SK-N-SH (cell line): ENCODE measurements at regions not wholly inside any gene's neighbourhood (a gene's known extent, or its start where the extent isn't known, plus 50 kb on each side); places are given as distances from the start of the nearest gene placed in this dataset.
A peak's percentile ranks its signal among the peaks of the same experiment; 100 is the strongest.

ENCODE experiments used
- CTCF ChIA-PET: fragments of 300-600, 350-600 bp; formaldehyde crosslinking; extraction: SDS; loops from one replicate; lab custom pipeline; 2021; lab: Yijun Ruan, JAX
- POLR2A ChIA-PET: fragments of 350-600 bp; sonication (Branson Sonifier 250); formaldehyde crosslinking; extraction: SDS; loops from one replicate; lab custom pipeline; 2020; ENCODE audit warnings: antibody characterized with exemption, inconsistent platforms; lab: Yijun Ruan, JAX
- DNase-seq: peaks from one replicate; pipeline ENCODE4 v3.0.0; 2012
- H2AFZ ChIP-seq: fragments of 200-600 bp; sonication (generic); 2 replicates; pipeline ENCODE4 v1.8.1; 2016; ENCODE audit warnings: antibody characterized with exemption, mild to moderate bottlenecking, low read depth
- H3F3A ChIP-seq: fragments of 200-600 bp; sonication (generic); replicated peaks from 2 replicates; pipeline ENCODE3; 2016; ENCODE audit warnings: antibody characterized with exemption, mild to moderate bottlenecking; ENCODE audit not compliant: insufficient read depth
- H3K27ac ChIP-seq, 2 experiments: fragments of 200-500 bp in 1 of 2; fragments of 200-600 bp in 1 of 2; sonication (Bioruptor generic) in 1 of 2; sonication (generic), shearing (Covaris generic) in 1 of 2; 2 replicates each; pipeline versions ENCODE4 v1.5.1 to v1.6.1; 2014 to 2016; ENCODE audit warnings: low read depth in 2 of 2, inconsistent platforms in 1 of 2, low read length in 1 of 2, mild to moderate bottlenecking in 1 of 2, mixed read lengths in 1 of 2
- H3K27me3 ChIP-seq: fragments of 200-600 bp; sonication (generic), shearing (Covaris generic); 2 replicates; pipeline ENCODE4 v1.6.1; 2016; ENCODE audit warnings: mixed run types; ENCODE audit not compliant: insufficient read depth
- H3K36me3 ChIP-seq, 2 experiments: fragments of 200-500 bp in 1 of 2; fragments of 200-600 bp in 1 of 2; sonication (Bioruptor generic) in 1 of 2; sonication (generic) in 1 of 2; replicated peaks in 1 of 2; 2 replicates each; pipeline versions ENCODE3 to v1.5.1; 2014 to 2016; ENCODE audit warnings: low read length in 1 of 2, mild to moderate bottlenecking in 1 of 2; ENCODE audit not compliant: insufficient read depth in 2 of 2, control insufficient read depth in 1 of 2
- H3K4me1 ChIP-seq, 2 experiments: fragments of 200-500 bp in 1 of 2; fragments of 200-600 bp in 1 of 2; sonication (Bioruptor generic) in 1 of 2; sonication (generic), shearing (Covaris generic) in 1 of 2; 2 replicates each; pipeline versions ENCODE4 v1.5.1 to v1.6.1; 2014 to 2016; ENCODE audit warnings: low read depth in 1 of 2, low read length in 1 of 2, mixed run types in 1 of 2; ENCODE audit not compliant: insufficient read depth in 2 of 2, control insufficient read depth in 1 of 2
- H3K4me2 ChIP-seq: fragments of 200-600 bp; sonication (generic), shearing (Covaris generic); 2 replicates; pipeline ENCODE4 v1.6.1; 2017; ENCODE audit warnings: mixed run types
- H3K4me3 ChIP-seq, 2 experiments: fragments of 200-500 bp in 1 of 2; fragments of 200-600 bp in 1 of 2; sonication (Bioruptor generic) in 1 of 2; sonication (generic), shearing (Covaris generic) in 1 of 2; 2 replicates each; pipeline versions ENCODE4 v1.5.1 to v1.8.1; 2014 to 2016; ENCODE audit warnings: low read depth in 2 of 2, inconsistent platforms in 1 of 2, low read length in 1 of 2, mild to moderate bottlenecking in 1 of 2, mixed read lengths in 1 of 2, moderate library complexity in 1 of 2
- H3K79me2 ChIP-seq: fragments of 200-600 bp; sonication (generic); 2 replicates; pipeline ENCODE4 v1.8.1; 2017; ENCODE audit warnings: mild to moderate bottlenecking; ENCODE audit not compliant: insufficient read depth
- H3K9ac ChIP-seq: fragments of 200-600 bp; sonication (generic); 2 replicates; pipeline ENCODE4 v1.6.1; 2017; ENCODE audit warnings: mixed run types
- H3K9me2 ChIP-seq: fragments of 200-600 bp; sonication (generic); 2 replicates; pipeline ENCODE4 v1.6.1; 2017; ENCODE audit warnings: mixed run types
- H3K9me3 ChIP-seq: fragments of 200-600 bp; sonication (generic); 2 replicates; pipeline ENCODE4 v1.6.1; 2017; ENCODE audit warnings: mixed run types, mild to moderate bottlenecking, moderate library complexity
- H4K20me1 ChIP-seq: fragments of 200-600 bp; sonication (generic); 2 replicates; pipeline ENCODE4 v1.6.1; 2017; ENCODE audit warnings: mild to moderate bottlenecking, mixed run types; ENCODE audit not compliant: insufficient read depth
- CHD2 ChIP-seq: fragments of 150-350 bp; IDR thresholded peaks from 2 replicates; pipeline ENCODE4 v1.6.1; 2018; ENCODE audit warnings: low read length; ENCODE audit not compliant: partially characterized antibody
- CTCF ChIP-seq: fragments of 200-600 bp; sonication (generic); IDR thresholded peaks from 2 replicates; pipeline ENCODE4 v1.6.1; 2017; ENCODE audit warnings: antibody characterized with exemption, mild to moderate bottlenecking, moderate library complexity
- FOSL2 ChIP-seq: IDR thresholded peaks from 2 replicates; pipeline ENCODE4 v1.4.0; 2012; ENCODE audit warnings: low read depth, mild to moderate bottlenecking, moderate library complexity, borderline replicate concordance
- GATA2 ChIP-seq: sonication (generic); formaldehyde crosslinking; IDR thresholded peaks from 2 replicates; pipeline ENCODE4 v1.5.0; 2020; ENCODE audit warnings: mild to moderate bottlenecking, missing genetic modification reagents
- JUND ChIP-seq: IDR thresholded peaks from 2 replicates; pipeline ENCODE4 v1.4.0; 2012
- PBX3 ChIP-seq: IDR thresholded peaks from 2 replicates; pipeline ENCODE4; 2012
- SIN3A ChIP-seq: IDR thresholded peaks from 2 replicates; pipeline ENCODE4 v1.6.1; 2012; ENCODE audit warnings: low read depth, mild to moderate bottlenecking, low read length, moderate library complexity, borderline replicate concordance
- SMC3 ChIP-seq: IDR thresholded peaks from 2 replicates; pipeline ENCODE4 v1.6.1; 2012; ENCODE audit warnings: low read depth, low read length, improper control_type of control experiment
- TAF1 ChIP-seq: IDR thresholded peaks from 2 replicates; pipeline ENCODE4 v1.6.1; 2012; ENCODE audit warnings: low read depth, mild to moderate bottlenecking, low read length, moderate library complexity, borderline replicate concordance
- TCF12 ChIP-seq: IDR thresholded peaks from 2 replicates; pipeline ENCODE4 v1.4.0; 2012
- USF1 ChIP-seq: IDR thresholded peaks from 2 replicates; pipeline ENCODE4 v1.4.0; 2012; ENCODE audit warnings: low read depth, borderline replicate concordance
- YY1 ChIP-seq: IDR thresholded peaks from 2 replicates; pipeline ENCODE4 v1.4.0; 2012; ENCODE audit warnings: low read depth, mild to moderate bottlenecking
- WGBS: methylation state at CpG from one replicate; pipeline ENCODE4 v1.1.6; 2017; ENCODE audit warnings: low lambda C conversion rate; 5-methylcytosine and 5-hydroxymethylcytosine counted together
- TF ChIP-seq, protein P1 (sequence below): IDR thresholded peaks from 2 replicates; pipeline ENCODE4 v1.6.1; 2012; ENCODE audit warnings: mild to moderate bottlenecking, low read depth, low read length, moderate library complexity

- no peak overlapping the region for H3K4me3 ChIP-seq
- no peaks in the 10 kb centered on the region for H3K9me2 ChIP-seq
- H3K27me3 ChIP-seq, result no peaks in the 10 kb centered on the region
- H3K79me2 ChIP-seq, result no peaks in the 10 kb centered on the region
- H3K4me2 ChIP-seq, result peak overlapping the region; percentile 43; the same call in 1 of the 2 replicates
- H4K20me1 ChIP-seq, result no peaks in the 10 kb centered on the region
- no peaks in the 10 kb centered on the region; a peak in 1 of 4 replicates for H3K4me1 ChIP-seq
- no peak overlapping the region for H3K27ac ChIP-seq
- no peaks in the 10 kb centered on the region for H3F3A ChIP-seq
- no peak for DNase-seq
- no peak overlapping the region for H2AFZ ChIP-seq
- ChIA-PET CTCF (interaction anchor here (0.8 kb wide), 1 partner anchor 158 kb away, joined by 3 read pairs; no protein-coding TSS in a partner anchor), POLR2A (no interaction called here)
- H3K36me3 ChIP-seq, result no peaks in the 10 kb centered on the region
- TF ChIP-seq SMC3 (no peak), SIN3A (no peak), FOSL2 (no peak)
- no peak overlapping the region for H3K9ac ChIP-seq
- H3K9me3 ChIP-seq, result no peaks in the 10 kb centered on the region
Measured at GRCh38 chr4:173685831-173686210, 155.8 kb upstream of the HAND2 start.

- H3K9me2 ChIP-seq, result no peaks in the 10 kb centered on the region
- H3K9me3 ChIP-seq, result no peaks in the 10 kb centered on the region
- H3K9ac ChIP-seq, result no peak overlapping the region
- peaks cover 0 to under 1% of the 10 kb centered on the region in 2 experiments; a peak in 1 of 4 replicates for H3K4me1 ChIP-seq
- no peak for DNase-seq
- H3K4me2 ChIP-seq, result no peak overlapping the region
- no peaks in the 10 kb centered on the region; the same call in 1 of the 2 replicates for H3K27me3 ChIP-seq
- 81% methylated on average over 9 of the region's 9 CpGs for WGBS
- no peak overlapping the region for H3K27ac ChIP-seq
- CTCF ChIA-PET, result interaction anchor here (0.8 kb wide), 1 partner anchor 158 kb away, joined by 3 read pairs; no protein-coding TSS in a partner anchor
- no peak overlapping the region for H3K4me3 ChIP-seq
- POLR2A ChIA-PET, result no interaction called here
- H4K20me1 ChIP-seq, result no peaks in the 10 kb centered on the region
- no peaks in the 10 kb centered on the region for H3K36me3 ChIP-seq
- H2AFZ ChIP-seq, result no peak overlapping the region
- H3K79me2 ChIP-seq, result no peaks in the 10 kb centered on the region
- H3F3A ChIP-seq, result no peaks in the 10 kb centered on the region
- no peak for TF ChIP-seq CHD2
- TF ChIP-seq TCF12, result no peak
- no peak for TF ChIP-seq JUND
- no peak for TF ChIP-seq TAF1
- TF ChIP-seq SIN3A, result no peak
- no peak for TF ChIP-seq GATA2
- TF ChIP-seq USF1, result no peak
- no peak for TF ChIP-seq YY1
- TF ChIP-seq, protein P1, sequence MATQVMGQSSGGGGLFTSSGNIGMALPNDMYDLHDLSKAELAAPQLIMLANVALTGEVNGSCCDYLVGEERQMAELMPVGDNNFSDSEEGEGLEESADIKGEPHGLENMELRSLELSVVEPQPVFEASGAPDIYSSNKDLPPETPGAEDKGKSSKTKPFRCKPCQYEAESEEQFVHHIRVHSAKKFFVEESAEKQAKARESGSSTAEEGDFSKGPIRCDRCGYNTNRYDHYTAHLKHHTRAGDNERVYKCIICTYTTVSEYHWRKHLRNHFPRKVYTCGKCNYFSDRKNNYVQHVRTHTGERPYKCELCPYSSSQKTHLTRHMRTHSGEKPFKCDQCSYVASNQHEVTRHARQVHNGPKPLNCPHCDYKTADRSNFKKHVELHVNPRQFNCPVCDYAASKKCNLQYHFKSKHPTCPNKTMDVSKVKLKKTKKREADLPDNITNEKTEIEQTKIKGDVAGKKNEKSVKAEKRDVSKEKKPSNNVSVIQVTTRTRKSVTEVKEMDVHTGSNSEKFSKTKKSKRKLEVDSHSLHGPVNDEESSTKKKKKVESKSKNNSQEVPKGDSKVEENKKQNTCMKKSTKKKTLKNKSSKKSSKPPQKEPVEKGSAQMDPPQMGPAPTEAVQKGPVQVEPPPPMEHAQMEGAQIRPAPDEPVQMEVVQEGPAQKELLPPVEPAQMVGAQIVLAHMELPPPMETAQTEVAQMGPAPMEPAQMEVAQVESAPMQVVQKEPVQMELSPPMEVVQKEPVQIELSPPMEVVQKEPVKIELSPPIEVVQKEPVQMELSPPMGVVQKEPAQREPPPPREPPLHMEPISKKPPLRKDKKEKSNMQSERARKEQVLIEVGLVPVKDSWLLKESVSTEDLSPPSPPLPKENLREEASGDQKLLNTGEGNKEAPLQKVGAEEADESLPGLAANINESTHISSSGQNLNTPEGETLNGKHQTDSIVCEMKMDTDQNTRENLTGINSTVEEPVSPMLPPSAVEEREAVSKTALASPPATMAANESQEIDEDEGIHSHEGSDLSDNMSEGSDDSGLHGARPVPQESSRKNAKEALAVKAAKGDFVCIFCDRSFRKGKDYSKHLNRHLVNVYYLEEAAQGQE, result no peak
- TF ChIP-seq CTCF, result no peak
- TF ChIP-seq PBX3, result no peak
- TF ChIP-seq, all 33 proteins: peak for 0
Measured at GRCh38 chr4:173685165-173685830, 155.3 kb upstream of the HAND2 start.
